ENCODE measurements at regions not wholly inside any gene's neighbourhood (a gene's known extent, or its start where the extent isn't known, plus 50 kb on each side); places are given as distances from the start of the nearest gene placed in this dataset.
A peak's percentile ranks its signal among the peaks of the same experiment; 100 is the strongest.
"Not testable (repeated sequence)": the region's sequence is repeated elsewhere in the genome, so short reads cannot be mapped to it uniquely, and the experiment has no call there.

GRCh38 chr2:75432761-75433361 lies 127.9 kb downstream of the EVA1A start:
- DNase-seq (ENCODE audit: low read depth, low spot score): peak; percentile 66

- no peak for DNase-seq (ENCODE audit: low read depth, low spot score)
These were observed 129.0 kb downstream of the EVA1A start for GRCh38 chr2:75431763-75432162.

- DNase-seq (ENCODE audit: low read depth, low spot score): no peak
These were observed 129.5 kb downstream of the EVA1A start for GRCh38 chr2:75431276-75431675.

- not testable (repeated sequence) for DNase-seq (ENCODE audit: low read depth, low spot score)
These were observed 130.3 kb downstream of the EVA1A start for GRCh38 chr2:75430449-75430848.

- no peak for DNase-seq (ENCODE audit: low read depth, low spot score)
These were observed 131.9 kb downstream of the EVA1A start for GRCh38 chr2:75428646-75429443.

- DNase-seq (ENCODE audit: low read depth, low spot score): no peak
These were observed 132.7 kb downstream of the EVA1A start for GRCh38 chr2:75428060-75428459.

- DNase-seq (ENCODE audit: low read depth, low spot score): no peak
These were observed 135.7 kb downstream of the EVA1A start for GRCh38 chr2:75424936-75425619.

GRCh38 chr2:75421986-75422385 lies 138.8 kb downstream of the EVA1A start:
- DNase-seq (ENCODE audit: low read depth, low spot score): no peak

- no peak for DNase-seq (ENCODE audit: low read depth, low spot score)
These were observed 144.1 kb downstream of the EVA1A start for GRCh38 chr2:75416420-75417342.

GRCh38 chr2:75415731-75416130 lies 145.0 kb downstream of the EVA1A start:
- DNase-seq (ENCODE audit: low read depth, low spot score): no peak

- DNase-seq (ENCODE audit: low read depth, low spot score): no peak
These were observed 145.6 kb downstream of the EVA1A start for GRCh38 chr2:75415111-75415626.

GRCh38 chr2:75411574-75411973 lies 149.2 kb downstream of the EVA1A start:
- no peak for DNase-seq (ENCODE audit: low read depth, low spot score)

GRCh38 chr2:75410702-75411101 lies 150.0 kb downstream of the EVA1A start:
- no peak for DNase-seq (ENCODE audit: low read depth, low spot score)

- no peak for DNase-seq (ENCODE audit: low read depth, low spot score)
These were observed 152.0 kb downstream of the EVA1A start for GRCh38 chr2:75408771-75409170.

GRCh38 chr2:75407038-75407530 lies 153.7 kb downstream of the EVA1A start:
- DNase-seq (ENCODE audit: low read depth, low spot score): no peak

- DNase-seq (ENCODE audit: low read depth, low spot score): no peak
These were observed 154.6 kb downstream of the EVA1A start for GRCh38 chr2:75406131-75406581.

- DNase-seq (ENCODE audit: low read depth, low spot score): no peak
These were observed 155.7 kb downstream of the EVA1A start for GRCh38 chr2:75405000-75405399.

GRCh38 chr2:75403991-75404428 lies 156.7 kb downstream of the EVA1A start:
- peak; percentile 28 for DNase-seq (ENCODE audit: low read depth, low spot score)

GRCh38 chr2:75396314-75396713 lies 164.4 kb downstream of the EVA1A start:
- DNase-seq (ENCODE audit: low read depth, low spot score): no peak

- DNase-seq (ENCODE audit: low read depth, low spot score): not testable (repeated sequence)
These were observed 166.0 kb downstream of the EVA1A start for GRCh38 chr2:75394764-75395163.

- no peak for DNase-seq (ENCODE audit: low read depth, low spot score)
These were observed 170.6 kb downstream of the EVA1A start for GRCh38 chr2:75390169-75390568.

Measured in ELF-1 (cell line).